Skeletal muscle cell (primary cell): ENCODE measurements at regions not wholly inside any gene's neighbourhood (a gene's known extent, or its start where the extent isn't known, plus 50 kb on each side); places are given as distances from the start of the nearest gene placed in this dataset.
"Not testable (repeated sequence)": the region's sequence is repeated elsewhere in the genome, so short reads cannot be mapped to it uniquely, and the experiment has no call there.

Experiments
- DNase-seq: peaks from one replicate; pipeline ENCODE4 v3.0.0-alpha.2; 2010; ENCODE audit warnings: low read depth
- H3K4me3 ChIP-seq: 2 replicates; pipeline ENCODE4 v1.5.1; 2011; ENCODE audit warnings: low read depth, mild to moderate bottlenecking, control low read depth, low read length, moderate library complexity

DNA sequence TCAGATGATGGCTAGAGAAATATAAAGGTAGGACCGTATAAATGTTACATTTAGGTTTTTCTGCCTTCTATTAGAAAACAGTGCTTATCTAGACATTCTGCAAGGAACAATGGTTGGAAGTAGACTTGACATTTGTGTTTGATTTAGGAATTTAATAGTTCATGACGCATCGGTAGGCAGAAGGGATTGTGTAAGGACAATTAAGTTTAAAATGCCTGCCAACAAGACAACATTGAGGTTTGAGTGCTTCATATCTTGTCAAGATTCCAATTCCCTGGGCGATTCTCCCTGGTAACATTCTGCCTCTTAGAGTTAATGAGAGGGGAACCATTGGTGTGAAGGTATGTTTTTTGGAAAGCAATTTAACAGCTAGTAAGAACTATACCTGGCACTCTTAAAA lies 186.8 kb upstream of the RBM19 start:
- no peak for DNase-seq
- no peak overlapping the region for H3K4me3 ChIP-seq

DNA sequence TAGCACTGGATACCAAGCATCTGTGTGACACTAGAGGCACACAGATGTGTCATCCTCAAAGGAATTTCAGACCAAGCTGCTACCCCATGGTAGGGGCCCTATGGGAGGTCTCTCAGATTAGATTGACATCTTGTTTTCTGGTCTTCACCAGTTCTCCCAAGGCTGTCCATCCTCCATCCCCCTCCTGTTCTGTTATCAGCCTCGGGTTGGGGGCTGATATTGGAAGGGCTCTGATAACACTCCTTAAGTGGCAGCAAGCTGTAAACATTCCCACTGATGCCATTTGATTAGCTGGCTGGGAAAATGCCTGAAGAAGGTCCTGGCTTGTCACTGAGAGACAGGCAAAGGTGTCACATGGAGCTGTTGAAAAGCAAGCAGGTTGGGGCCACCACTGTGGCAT lies 185.9 kb upstream of the RBM19 start:
- H3K4me3 ChIP-seq: no peak overlapping the region

DNA sequence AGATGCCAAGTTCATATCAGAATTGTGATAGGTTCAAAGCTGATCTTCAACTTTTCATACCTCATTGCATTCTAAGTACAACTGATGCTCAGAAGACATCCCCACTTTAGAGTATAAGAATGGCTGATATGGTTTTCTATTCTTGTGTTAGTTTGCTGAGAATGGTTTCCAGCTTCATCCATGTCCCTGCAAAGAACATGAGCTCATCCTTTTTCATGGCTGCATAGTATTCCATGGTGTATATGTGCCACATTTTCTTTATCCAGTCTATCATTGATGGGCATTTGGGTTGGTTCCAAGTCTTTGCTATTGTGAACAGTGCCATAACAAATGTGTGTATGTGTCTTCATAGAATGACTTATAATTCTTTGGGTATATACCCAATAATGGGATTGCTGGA lies 184.5 kb upstream of the RBM19 start:
- not testable (repeated sequence) for H3K4me3 ChIP-seq, DNase-seq

More for the DNA sequence above, 185.9 kb upstream of the RBM19 start:
- DNase-seq: no peak

DNA sequence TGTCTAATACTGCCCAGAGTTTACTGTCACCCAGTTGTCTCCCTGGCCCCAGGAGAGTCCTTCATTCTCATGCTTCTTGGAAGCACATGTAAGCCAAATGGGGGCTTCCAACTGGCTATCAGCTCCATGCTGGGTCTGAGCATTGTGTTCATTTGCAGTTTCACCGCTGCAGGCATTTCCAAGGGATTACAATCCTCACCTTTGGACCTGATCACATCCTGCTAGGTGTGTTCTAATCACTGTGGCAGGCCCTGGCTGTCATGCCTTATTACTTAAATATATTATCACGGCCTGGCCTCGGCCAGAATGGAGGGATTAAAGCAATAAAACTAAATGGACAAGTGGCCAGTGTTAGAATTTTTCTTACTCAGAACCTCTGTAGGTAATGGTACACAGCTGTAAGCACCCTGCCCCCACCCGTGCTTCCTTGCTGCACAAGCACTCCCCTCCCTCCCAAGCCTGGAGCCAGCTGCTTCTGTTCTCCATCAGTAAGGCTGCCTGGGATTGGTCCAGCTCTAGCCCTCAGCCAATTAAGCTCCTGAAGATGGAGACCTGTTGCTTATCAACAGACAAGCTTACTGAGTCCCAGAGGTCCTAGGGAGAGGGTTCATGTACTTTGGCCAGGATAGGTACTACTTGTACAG lies 175.9 kb upstream of the RBM19 start:
- DNase-seq: no peak
- no peak overlapping the region for H3K4me3 ChIP-seq

DNA sequence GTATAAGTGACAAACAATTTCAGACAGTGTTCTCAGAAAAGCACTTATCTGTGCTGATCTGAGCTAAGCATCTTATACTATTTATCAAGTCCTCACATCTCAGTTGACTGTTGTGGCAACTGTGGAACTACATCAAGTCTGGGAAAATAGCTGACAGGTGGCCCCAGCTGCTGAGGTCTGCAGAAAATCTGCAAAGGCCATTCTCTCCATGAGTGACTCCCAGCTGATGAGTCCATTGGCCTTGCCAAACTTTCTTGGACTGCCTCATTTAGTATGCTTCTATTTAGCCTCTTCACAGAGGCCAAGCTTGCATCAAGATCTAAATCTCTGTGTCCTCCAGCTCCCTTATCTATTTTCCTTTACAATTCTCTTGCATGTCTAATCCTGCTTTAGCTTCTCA lies 174.5 kb upstream of the RBM19 start:
- DNase-seq: no peak
- H3K4me3 ChIP-seq: no peak overlapping the region

DNA sequence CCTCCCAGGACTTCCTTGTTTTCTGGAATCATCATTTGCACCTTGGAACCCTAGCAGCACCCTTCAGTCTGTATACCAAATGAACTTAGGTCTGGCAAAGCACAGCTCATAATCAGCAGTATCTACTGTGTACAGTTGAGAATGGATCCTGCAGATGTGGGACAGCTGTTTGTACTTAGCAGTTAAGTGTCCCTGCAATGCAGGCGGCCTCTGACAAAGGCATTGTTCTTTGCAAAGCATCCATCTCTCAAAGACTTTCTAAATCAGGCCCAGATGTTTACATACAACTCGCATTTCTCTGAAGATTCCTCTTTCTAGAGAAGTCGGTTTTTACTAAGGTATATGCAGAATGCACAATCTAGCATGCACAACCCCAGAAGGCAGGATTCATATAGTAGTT lies 170.5 kb upstream of the RBM19 start:
- DNase-seq: no peak
- H3K4me3 ChIP-seq: no peak overlapping the region

DNA sequence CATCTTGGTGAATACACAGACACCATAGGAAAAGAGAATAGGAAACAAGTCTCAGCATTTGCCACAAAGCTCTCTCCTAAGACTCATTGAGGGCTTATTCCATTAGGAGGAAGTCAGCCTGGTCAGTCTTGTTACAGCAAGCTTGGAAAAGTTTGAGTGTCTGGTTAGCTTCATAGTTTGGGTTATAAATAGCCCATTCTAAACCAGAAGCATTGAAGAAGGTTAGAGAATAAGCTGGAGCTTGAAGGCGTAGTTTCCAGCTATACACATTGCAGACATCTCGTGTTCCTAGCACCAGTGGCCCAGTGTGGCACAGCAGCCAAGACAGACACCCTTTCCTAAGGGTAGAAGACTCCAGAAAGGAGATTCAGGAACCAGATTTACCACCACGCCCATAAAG lies 168.8 kb upstream of the RBM19 start:
- H3K4me3 ChIP-seq: no peak overlapping the region
- DNase-seq: no peak

DNA sequence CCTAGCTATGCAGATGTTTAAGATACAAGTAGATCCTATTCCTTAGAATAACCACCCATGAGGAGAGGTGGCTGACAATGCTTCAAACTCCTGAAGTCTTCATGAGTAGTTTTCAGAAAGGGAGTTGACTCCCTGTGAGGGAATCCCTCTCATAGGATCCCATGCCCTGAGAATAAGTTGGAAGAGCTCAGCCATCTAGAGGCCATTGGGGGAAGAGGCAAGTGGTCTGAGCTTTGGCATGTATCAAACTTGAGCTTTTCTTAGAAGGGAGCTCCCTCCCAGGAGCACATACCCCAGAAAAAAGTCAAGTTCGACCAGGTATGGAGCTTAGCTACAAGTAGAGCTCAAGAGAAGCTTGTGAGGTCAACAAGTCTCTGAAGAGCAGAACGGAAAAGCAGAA lies 165.7 kb upstream of the RBM19 start:
- H3K4me3 ChIP-seq: no peak overlapping the region
- DNase-seq: no peak

DNA sequence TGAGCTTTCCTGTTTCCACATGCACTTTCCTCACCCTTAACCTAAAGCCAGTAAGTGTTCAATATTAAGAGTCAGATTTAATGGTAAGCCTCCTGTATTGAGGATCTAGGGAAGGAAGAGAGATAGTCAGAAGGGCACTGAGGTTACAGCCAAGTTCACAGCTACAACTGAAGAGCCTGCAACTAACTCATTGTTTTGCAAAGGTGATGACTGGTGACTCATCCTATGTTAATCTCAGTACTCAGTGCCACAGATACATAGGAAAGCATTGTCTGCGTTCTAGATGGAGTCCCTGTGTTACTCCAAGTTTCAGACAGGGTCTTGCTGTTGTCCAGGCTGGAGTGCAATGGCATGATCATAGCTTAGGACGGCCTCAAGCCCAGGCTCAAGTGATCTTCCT lies 157.0 kb upstream of the RBM19 start:
- no peak overlapping the region for H3K4me3 ChIP-seq
- DNase-seq: no peak

DNA sequence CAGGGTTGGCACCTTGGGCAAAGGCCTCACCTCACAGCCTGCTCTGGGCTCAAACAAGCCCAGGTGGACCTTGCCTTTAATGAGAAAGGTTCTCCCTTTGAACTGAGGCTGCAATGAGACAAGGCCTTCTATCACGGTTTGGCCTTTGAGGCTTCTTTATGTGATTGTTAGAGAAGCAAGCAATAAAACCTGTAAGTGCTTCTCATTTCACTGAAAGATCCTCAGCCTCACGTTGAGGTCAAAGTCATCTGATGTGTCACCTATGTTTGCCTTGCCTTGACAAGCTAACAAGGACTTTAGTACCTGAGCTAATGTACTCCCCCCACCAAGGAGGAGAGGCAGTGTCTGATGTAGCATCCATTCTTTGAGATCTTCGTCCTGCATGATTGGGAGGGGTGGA lies 155.9 kb upstream of the RBM19 start:
- H3K4me3 ChIP-seq: no peak overlapping the region
- DNase-seq: no peak

DNA sequence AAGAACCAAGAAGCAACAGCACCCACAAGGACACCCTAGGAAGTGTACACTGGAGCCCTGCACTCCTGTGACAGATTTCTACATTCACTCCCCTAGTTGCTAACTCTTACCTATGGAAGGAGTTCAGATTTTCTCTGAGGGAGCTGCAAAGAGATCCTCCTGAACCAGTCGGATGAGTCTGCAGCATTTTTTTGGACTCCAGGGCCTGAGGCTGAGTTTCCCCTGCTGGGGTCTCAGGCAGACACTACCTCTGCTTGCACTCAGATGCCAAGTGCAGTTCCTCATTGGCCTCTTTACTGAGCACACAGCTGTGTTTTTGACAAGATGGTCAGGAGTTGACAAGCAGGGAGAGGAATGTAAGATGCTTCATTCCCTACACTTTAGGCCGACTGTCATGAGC lies 153.2 kb upstream of the RBM19 start:
- no peak overlapping the region for H3K4me3 ChIP-seq
- no peak for DNase-seq

DNA sequence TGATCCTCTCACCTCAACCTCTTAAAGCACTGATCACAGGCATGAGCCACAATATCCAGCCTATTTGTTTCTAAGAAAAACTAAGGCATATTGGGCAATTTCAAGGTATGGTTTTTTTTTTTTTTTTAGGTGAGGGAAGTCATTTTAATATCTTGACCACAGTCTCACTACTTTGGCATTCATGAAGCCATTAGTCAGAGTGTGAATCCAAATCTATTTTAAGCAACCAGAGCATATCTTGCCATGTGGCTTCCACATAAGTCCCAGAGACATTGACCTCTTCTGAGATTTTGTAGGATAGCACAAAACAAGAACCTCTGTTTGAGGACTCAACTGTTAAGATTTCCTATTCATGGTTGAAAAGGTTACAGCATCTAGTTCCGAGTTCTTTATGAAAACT lies 130.3 kb upstream of the RBM19 start:
- no peak overlapping the region for H3K4me3 ChIP-seq
- peak; percentile 1 for DNase-seq

DNA sequence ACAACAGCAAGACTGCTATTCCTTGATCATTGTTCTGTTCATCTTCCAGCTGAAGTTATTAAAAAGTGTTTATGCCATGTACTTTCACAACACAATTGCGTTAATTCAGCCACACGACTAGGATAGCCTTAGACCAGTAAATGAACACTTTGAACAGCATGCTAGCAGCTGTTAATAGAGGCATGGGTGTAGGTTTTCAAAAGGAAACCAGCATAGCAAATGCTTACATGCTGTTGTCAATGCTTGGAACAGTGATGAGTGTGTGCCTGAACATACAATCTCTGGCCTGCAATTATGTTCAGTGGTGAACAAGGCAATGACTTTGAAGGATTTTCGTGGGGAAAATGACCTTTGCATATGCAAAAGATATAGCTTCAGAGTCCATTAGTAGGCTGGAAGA lies 127.4 kb upstream of the RBM19 start:
- H3K4me3 ChIP-seq: no peak overlapping the region
- no peak for DNase-seq

DNA sequence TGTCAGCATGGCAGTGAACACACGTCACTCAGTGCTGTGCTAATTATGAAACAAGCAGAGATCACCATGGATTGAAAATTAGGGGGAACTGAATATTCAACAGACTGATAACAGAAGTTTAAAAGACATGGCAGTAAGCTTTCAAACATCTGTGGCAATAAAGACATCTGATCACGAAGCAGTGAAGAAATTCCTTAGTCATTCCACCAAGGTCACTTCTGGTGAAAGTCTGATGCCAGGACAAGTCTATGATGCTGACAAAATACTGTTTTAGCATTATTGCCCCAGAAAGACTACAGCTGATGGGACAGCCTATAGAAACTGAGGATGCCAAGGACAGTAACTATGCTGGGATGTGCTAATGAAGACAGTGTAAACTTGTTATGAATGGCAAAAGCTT lies 126.9 kb upstream of the RBM19 start:
- no peak for DNase-seq
- no peak overlapping the region for H3K4me3 ChIP-seq

DNA sequence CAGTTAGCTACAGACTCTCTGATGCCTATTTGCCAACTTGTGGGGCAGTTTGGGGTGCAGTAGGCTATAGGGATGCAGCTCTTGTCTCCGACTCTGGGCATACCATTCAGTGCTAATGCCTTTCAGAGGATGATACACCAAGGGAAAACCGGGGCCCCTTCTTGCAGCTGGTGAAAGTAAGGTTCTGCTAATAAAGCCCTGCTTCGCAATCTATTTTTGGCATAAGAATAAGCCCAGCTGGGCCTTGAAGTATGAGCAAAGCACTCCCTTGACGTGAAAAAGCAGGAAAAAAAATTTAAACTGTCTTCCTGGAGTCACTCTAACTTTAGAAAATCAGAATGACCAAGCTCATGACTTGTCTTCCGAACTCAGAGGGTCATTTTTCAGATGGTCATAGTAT lies 124.1 kb upstream of the RBM19 start:
- no peak overlapping the region for H3K4me3 ChIP-seq
- DNase-seq: no peak

DNA sequence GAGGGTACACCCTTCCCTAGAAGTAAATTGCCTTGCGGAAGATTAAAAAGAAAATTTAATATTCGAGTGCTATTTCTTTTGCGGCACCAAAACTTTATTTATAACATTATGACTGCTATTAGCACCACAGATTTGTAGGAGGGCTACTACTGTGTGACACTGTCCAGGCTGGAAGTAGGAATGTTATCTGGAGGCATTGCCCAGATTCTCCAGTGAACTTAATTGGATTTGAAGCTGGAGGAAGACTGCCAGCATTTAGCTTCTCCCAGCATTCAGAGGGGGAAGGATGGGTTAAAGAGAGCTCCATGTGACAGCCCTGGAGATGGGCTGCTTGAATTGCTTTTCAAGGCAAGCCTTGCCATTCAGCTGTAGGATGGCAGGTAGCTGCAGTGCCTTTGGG lies 107.0 kb upstream of the RBM19 start:
- H3K4me3 ChIP-seq: no peak overlapping the region

DNA sequence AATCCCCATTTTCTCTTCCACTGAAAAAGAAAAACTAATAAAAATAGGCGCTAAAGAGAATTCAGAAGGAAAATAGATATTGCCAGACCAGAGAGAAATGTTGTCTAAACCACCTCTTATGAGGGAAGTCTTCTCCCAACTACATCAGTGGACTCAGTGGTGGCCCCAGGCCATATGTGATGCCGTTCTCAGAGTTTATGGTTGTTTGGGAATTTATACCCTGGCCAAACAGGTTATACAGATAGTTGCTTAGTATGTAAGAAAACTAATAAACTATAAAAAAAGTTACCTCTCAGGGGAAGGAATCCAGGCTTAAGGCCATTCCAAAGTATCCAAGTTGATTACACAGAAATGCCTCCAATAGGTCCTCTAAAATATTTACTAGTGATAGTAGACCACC lies 103.4 kb upstream of the RBM19 start:
- H3K4me3 ChIP-seq: no peak overlapping the region
- DNase-seq: no peak

More for the DNA sequence above, 107.0 kb upstream of the RBM19 start:
- DNase-seq: no peak

DNA sequence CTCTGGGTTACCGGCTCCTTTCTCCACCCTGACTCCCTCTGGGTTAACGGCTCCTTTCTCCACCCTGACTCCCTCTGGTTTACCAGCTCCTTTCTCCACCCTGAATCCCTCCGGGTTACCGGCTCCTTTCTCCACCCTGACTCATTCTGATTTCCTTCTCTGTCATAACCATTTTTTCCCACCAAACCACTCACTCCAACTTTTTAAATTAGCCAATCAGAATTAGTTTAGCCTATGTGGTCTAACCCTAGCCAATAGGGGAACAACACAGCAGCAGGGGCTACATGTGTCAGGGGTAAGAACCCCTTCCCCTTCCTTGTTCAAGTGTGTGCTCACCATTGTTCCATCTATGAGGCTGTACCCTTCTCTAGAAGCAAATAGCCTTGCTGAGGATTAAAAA lies 98.4 kb upstream of the RBM19 start:
- DNase-seq: no peak
- H3K4me3 ChIP-seq: no peak overlapping the region

DNA sequence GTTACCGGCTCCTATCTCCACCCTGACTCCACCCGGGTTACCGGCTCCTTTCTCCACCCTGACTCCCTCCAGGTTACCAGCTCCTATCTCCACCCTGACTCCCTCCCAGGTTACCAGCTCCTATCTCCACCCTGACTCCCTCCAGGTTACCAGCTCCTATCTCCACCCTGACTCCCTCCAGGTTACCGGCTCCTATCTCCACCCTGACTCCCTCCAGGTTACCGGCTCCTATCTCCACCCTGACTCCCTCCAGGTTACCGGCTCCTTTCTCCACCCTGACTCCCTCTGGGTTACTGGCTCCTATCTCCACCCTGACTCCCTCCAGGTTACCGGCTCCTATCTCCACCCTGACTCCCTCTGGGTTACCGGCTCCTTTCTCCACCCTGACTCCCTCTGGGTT lies 97.9 kb upstream of the RBM19 start:
- not testable (repeated sequence) for DNase-seq, H3K4me3 ChIP-seq

DNA sequence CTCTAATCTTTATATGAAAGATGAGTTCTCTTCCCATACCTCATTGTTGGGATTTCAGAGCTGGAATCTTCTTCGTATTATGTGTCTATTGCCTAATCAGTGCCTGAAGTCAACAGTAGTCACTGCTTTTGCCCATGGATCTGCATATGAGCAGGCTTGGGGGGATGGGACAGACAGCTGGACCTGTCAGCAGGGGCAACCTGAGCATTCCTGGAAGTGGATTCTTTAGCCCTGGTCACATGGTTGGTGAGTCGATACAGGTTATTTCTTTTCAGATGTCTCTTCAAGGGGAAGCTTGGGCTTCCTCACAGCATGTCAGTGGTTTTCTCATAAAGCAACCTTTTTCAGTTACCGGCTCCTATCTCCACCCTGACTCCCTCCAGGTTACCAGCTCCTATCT lies 97.3 kb upstream of the RBM19 start:
- H3K4me3 ChIP-seq: no peak overlapping the region
- DNase-seq: no peak

DNA sequence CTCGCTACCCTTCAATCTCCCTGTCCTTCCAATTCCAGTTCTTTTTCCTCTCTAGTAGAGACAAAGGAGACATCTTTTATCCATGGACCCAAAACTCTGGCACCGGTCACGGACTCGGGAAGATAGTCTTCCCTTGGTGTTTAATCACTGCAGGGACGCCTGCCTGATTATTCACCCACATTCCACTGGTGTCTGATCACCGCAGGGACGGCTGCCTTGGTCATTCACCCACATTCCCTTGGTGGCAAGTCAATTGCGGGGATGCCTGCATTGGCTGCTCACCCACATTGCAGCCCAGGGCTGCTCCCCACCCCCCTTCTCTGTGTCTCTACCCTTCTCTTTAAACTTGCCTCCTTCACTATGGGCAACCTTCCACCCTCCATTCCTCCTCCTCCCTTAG lies 90.2 kb upstream of the RBM19 start:
- H3K4me3 ChIP-seq, DNase-seq: not testable (repeated sequence)

DNA sequence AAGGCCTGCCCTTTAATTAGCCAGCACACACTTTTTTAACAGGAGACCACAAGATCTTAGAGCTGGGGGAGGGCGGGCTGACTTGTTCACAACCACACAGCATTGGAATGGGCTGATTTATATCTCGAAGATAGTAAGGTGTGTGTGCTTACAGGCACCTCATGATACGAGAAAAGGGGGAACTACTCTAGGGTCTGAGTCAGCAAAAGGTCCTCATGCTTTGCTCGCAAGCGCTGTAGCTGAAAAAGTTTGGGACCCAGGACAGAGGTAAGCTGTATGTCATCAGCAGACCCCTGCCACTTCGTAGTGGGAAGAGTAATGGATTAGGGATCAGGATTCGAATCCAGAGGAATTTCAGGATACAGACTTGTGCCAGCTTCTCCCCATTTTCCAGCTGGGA lies 88.9 kb upstream of the RBM19 start:
- H3K4me3 ChIP-seq: no peak overlapping the region
- DNase-seq: no peak
